ENCODE measurements at regions not wholly inside any gene's neighbourhood (a gene's known extent, or its start where the extent isn't known, plus 50 kb on each side); places are given as distances from the start of the nearest gene placed in this dataset.

DNA sequence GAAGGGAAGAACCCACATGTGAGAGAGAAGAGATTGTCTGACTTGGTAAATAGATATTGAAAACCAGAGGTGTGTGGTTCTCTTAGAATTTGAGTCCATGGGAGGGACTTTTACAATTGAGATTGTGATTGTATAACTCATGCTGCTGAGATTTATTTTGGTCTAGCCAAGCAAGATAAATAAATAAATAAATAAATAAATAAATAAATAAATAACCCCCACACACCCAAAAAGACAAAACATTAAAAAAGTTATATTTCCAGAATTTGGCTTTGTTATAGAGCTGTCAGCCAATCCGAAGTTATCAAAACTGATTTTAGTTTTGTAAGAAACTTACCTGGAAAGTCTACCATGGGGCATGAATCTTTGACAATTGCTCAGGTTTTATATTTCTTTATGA, 416.6 kb downstream of the ZSWIM6 start:
- TF ChIP-seq, protein P1, sequence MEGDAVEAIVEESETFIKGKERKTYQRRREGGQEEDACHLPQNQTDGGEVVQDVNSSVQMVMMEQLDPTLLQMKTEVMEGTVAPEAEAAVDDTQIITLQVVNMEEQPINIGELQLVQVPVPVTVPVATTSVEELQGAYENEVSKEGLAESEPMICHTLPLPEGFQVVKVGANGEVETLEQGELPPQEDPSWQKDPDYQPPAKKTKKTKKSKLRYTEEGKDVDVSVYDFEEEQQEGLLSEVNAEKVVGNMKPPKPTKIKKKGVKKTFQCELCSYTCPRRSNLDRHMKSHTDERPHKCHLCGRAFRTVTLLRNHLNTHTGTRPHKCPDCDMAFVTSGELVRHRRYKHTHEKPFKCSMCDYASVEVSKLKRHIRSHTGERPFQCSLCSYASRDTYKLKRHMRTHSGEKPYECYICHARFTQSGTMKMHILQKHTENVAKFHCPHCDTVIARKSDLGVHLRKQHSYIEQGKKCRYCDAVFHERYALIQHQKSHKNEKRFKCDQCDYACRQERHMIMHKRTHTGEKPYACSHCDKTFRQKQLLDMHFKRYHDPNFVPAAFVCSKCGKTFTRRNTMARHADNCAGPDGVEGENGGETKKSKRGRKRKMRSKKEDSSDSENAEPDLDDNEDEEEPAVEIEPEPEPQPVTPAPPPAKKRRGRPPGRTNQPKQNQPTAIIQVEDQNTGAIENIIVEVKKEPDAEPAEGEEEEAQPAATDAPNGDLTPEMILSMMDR (conservative IDR thresholded peaks at IDR 0.05 in 1 of 2, IDR thresholded peaks at IDR 0.05 in 1 of 2; ENCODE audit: extremely low read depth in 1 of 2, insufficient read depth in 1 of 2, low read depth in 1 of 2, low read length in 2 of 2), result no peak
- TF ChIP-seq EZH2 (IDR thresholded peaks at IDR 0.05; ENCODE audit: borderline replicate concordance, low read length), result no peak
